Spinal cord (tissue), 9 donors: ENCODE measurements at regions not wholly inside any gene's neighbourhood (a gene's known extent, or its start where the extent isn't known, plus 50 kb on each side); places are given as distances from the start of the nearest gene placed in this dataset.
"Not testable (repeated sequence)": the region's sequence is repeated elsewhere in the genome, so short reads cannot be mapped to it uniquely, and the experiment has no call there.

Experiments
- DNase-seq, 6 donors: peaks; one replicate each; pipeline versions ENCODE4 v3.0.0 to v3.0.0-alpha.2; 2013 to 2015; ENCODE audit warnings: low spot score in 6 of 6, low read depth in 4 of 6
- H3K27ac ChIP-seq: one replicate; pipeline ENCODE4 v1.5.1; 2013; ENCODE audit warnings: low read depth, low read length, control low read depth
- H3K27me3 ChIP-seq: one replicate; pipeline ENCODE4 v1.6.1; 2013; ENCODE audit warnings: low read length; ENCODE audit not compliant: control insufficient read depth, insufficient read depth
- H3K36me3 ChIP-seq: one replicate; pipeline ENCODE4 v1.6.1; 2013; ENCODE audit warnings: low read length; ENCODE audit not compliant: control insufficient read depth, insufficient read depth
- H3K4me1 ChIP-seq: one replicate; pipeline ENCODE4 v1.6.1; 2013; ENCODE audit warnings: low read length; ENCODE audit not compliant: control insufficient read depth, insufficient read depth
- H3K4me3 ChIP-seq: one replicate; pipeline ENCODE4 v1.5.1; 2013; ENCODE audit warnings: low read depth, low read length, control low read depth
- H3K9me3 ChIP-seq: one replicate; pipeline ENCODE4 v1.6.1; 2013; ENCODE audit warnings: low read length; ENCODE audit not compliant: control insufficient read depth, insufficient read depth
- WGBS: methylation state at CpG from one replicate; pipeline ENCODE4 v1.1.5; 2013; ENCODE audit warnings: missing lambda C conversion rate; ENCODE audit not compliant: insufficient coverage; 5-methylcytosine and 5-hydroxymethylcytosine counted together
- donor health status: healthy.

DNA sequence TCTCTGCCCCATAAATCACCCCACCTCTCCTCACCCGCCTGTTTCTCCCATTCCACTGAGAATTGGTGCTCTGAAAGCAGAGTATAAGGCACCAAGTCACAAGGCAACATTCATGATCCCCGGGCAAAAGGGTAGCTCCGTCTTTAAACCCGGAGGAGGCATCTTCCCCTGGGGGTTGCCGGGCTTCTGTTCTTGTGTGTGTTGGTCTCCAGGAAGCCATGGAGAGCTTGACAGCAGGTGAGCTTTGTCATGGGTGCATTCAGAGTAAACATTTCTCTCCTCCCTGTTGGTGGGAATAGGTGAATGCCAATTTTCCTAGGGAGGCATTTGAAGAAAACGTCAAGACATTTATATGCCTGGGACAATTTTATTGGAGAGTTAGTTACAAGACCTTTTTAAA is 275.5 kb upstream of the USP9Y start:
- H3K4me3 ChIP-seq = no peak overlapping the region
- no peaks in the 10 kb centered on the region for H3K9me3 ChIP-seq
- WGBS = no CpG with 5 or more reads among the region's 6 CpGs
- H3K27me3 ChIP-seq = no peaks in the 10 kb centered on the region
- H3K4me1 ChIP-seq = no peaks in the 10 kb centered on the region
- H3K27ac ChIP-seq = no peak overlapping the region
- no peaks in the 10 kb centered on the region for H3K36me3 ChIP-seq
- DNase-seq = no peak

DNA sequence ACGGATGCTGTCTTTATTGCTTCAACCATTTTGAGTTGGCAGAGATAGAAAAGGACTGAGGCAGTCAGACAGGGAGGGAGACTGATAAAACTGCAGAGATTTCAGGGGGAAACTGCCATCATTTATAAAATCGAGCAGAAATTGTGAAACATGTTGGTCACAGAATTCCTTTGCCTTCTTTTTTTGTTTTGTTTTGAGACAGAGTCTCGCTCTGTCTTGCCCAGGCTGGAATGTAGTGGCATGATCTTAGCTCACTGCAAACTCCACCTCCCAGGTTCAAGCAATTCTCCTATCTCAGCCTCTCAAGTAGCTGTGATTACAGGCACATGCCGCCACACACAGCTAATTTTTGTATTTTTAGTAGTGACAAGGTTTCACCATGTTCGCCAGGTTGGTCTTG is 273.7 kb upstream of the USP9Y start:
- no peak for DNase-seq
- no peaks in the 10 kb centered on the region for H3K4me1 ChIP-seq
- H3K27ac ChIP-seq = no peak overlapping the region
- no peaks in the 10 kb centered on the region for H3K27me3 ChIP-seq
- H3K9me3 ChIP-seq = no peaks in the 10 kb centered on the region
- H3K4me3 ChIP-seq = no peak overlapping the region
- no peaks in the 10 kb centered on the region for H3K36me3 ChIP-seq
- no CpG with 5 or more reads among the region's 5 CpGs for WGBS

DNA sequence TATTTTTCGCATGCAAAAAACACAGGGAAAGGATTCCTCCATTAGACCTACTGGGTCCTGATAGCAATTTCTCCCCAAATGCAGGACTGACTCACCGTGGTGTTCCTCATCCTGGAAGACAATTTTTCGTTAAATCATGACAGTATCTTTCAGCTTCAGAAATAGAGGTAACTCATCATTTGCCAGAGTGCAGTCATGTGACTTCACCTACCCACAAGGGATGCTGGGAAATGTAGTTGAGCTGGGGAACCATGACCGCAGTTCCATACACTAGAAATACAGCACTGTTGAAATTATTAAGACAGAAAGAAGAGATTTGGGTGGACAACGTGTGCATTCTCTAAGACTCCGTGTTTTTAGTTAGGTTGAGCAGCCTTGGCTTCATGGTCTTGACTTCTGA is 269.5 kb upstream of the USP9Y start:
- Histone ChIP-seq H3K4me3 (no peak overlapping the region), H3K27ac (no peak overlapping the region), H3K27me3 (no peaks in the 10 kb centered on the region), H3K36me3 (no peaks in the 10 kb centered on the region), H3K9me3 (no peaks in the 10 kb centered on the region), H3K4me1 (no peaks in the 10 kb centered on the region)
- WGBS = no CpG with 5 or more reads among the region's 6 CpGs
- peak in 1 of 6 donors; percentile 3 for DNase-seq

DNA sequence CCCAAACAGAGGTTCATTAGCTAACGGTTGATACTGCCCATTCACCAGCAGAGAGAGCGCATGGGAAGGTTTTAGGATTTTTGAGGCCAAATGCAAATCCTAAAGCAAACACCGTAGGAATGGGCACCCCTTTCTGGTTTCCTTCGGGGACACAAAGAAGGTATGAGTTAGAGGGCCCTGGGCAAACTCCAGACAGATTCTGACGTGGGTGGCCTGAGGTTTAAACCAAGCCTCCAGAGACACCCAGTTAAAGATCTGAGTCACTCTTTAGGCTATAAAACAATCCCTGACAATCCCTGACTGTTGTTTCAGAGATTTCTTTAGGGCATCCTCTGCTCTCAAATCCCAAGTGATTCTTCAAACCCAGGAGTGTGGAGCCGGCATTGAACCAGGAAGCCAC is 262.2 kb upstream of the USP9Y start:
- not testable (repeated sequence) for H3K27me3 ChIP-seq, H3K27ac ChIP-seq, H3K36me3 ChIP-seq, DNase-seq, H3K4me1 ChIP-seq, H3K9me3 ChIP-seq, H3K4me3 ChIP-seq
- WGBS = no CpG with 5 or more reads among the region's 6 CpGs

DNA sequence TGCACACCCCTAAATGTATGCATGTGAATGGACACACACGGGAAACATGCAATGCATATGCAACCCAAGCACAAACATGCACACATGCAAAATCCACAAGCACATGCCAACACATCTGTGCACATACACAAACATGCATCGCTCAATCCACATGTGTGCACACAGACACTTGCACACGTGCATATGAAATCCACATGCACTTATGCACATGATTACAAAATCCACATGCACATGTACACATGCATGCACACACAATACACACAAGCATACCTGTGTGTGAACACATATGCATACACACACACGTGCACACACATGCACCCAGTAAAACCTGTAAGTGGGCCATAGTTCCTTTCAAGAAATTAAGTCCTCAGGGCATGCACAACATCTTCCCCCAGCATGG is 256.8 kb upstream of the USP9Y start:
- Histone ChIP-seq H3K9me3 (no peaks in the 10 kb centered on the region), H3K27me3 (no peaks in the 10 kb centered on the region), H3K4me1 (no peaks in the 10 kb centered on the region), H3K36me3 (no peaks in the 10 kb centered on the region), H3K27ac (no peak overlapping the region), H3K4me3 (no peak overlapping the region)
- no peak for DNase-seq
- WGBS = no CpG with 5 or more reads among the region's 4 CpGs

DNA sequence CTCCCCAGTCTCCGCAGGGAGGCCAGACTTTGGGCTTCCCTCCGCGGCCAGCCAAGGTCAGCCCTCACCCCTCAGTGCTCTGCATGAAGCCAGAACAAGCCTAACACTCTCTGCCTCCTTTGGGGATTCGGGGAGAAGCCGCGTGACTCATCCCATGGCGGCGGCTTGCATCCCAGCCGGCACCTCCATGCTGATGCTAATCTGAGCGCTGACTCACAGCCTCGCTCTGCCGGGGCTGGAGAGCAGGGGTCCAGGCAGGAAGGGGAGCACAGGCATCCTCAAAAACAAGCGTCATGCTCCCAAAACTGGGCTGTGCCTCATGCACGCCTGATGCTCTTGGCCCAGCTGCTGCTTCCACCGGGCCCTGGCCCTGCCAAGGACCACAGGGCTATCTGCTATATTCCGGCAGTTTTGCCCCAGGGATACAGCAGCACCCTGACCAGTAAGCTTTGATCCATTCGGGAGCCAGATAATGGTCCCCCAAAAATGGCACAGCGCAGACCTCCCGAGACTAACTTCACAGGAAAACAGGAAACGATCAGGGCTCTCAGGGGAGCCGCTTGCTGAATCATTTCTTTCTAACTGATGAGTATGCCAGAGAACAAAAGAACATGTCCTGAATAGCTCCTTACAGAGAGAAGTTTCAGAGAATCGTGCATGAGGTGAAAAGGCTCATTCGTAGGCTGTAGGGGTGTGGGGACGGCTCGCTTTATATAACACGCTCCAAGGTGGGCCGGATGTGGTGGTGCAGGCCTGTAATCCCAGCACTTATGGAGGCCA is 254.4 kb upstream of the USP9Y start:
- not testable (repeated sequence) for H3K27me3 ChIP-seq, H3K9me3 ChIP-seq, H3K4me3 ChIP-seq, H3K27ac ChIP-seq, DNase-seq, H3K36me3 ChIP-seq, H3K4me1 ChIP-seq
- WGBS = no CpG with 5 or more reads among the region's 27 CpGs

DNA sequence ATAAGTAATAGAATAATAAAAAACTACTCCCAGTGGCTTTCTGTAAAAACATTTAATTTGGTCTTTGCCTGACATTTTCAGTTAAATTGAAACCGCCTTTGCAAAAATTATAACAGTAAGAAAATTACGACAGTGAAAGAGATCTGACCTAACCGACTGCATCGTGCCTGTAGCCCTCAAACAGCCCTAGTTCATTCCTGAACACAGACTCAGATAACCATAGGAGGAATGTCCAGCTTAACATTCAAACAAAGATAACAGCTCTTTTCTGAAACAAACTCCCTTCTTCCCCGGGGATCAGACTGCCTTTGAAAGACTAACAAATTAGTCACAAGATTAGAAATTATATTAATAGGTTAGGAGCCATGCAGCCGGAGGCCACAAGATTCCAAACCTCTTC is 252.5 kb upstream of the USP9Y start:
- H3K4me1 ChIP-seq, H3K27ac ChIP-seq, H3K36me3 ChIP-seq, DNase-seq, H3K9me3 ChIP-seq, H3K4me3 ChIP-seq, H3K27me3 ChIP-seq: not testable (repeated sequence)
- no CpG with 5 or more reads among the region's 6 CpGs for WGBS

DNA sequence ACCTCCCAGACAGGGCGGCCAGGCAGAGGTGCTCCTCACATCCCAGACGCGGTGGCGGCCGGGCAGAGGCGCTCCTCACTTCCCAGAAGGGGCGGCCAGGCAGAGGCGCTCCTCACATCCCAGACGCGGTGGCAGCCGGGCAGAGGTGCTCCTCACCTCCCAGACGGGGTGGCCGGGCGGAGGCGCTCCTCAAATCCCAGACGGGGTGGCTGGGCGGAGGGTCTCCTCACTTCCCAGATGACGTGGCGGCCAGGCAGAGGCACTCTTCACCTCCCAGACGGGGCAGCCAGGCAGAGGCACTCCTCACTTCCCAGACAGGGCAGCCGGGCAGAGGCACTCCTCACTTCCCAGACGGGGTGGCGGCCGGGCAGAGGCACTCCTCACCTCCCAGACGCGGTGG is 247.7 kb upstream of the USP9Y start:
- H3K27ac ChIP-seq, H3K36me3 ChIP-seq, H3K4me3 ChIP-seq, H3K4me1 ChIP-seq, DNase-seq, H3K27me3 ChIP-seq, H3K9me3 ChIP-seq: not testable (repeated sequence)
- WGBS = no CpG with 5 or more reads among the region's 26 CpGs

DNA sequence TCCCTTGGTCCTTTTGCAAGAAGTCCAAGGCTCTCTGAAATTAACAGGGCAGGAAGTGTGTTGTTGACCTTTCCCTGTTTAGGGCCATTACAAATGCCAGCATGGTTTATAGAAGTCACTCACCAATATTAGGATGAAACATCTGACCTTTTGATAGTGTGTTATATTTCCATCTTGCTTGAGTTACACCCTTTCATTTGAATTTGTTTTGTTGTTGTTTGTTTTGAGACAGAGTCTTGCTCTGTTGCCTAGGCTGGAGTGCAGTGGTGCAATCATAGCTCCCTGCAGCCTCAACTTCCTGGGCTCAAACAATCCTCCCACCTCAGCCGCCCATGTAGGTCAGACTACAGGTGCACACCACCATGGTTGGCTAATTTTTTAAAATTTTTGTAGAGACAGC is 241.1 kb upstream of the USP9Y start:
- no peak overlapping the region for H3K27ac ChIP-seq
- H3K36me3 ChIP-seq = no peaks in the 10 kb centered on the region
- no peaks in the 10 kb centered on the region for H3K4me1 ChIP-seq
- no peak for DNase-seq
- H3K9me3 ChIP-seq = no peaks in the 10 kb centered on the region
- H3K4me3 ChIP-seq = no peak overlapping the region
- no peaks in the 10 kb centered on the region for H3K27me3 ChIP-seq
- WGBS = no CpG with 5 or more reads among the region's 1 CpG

DNA sequence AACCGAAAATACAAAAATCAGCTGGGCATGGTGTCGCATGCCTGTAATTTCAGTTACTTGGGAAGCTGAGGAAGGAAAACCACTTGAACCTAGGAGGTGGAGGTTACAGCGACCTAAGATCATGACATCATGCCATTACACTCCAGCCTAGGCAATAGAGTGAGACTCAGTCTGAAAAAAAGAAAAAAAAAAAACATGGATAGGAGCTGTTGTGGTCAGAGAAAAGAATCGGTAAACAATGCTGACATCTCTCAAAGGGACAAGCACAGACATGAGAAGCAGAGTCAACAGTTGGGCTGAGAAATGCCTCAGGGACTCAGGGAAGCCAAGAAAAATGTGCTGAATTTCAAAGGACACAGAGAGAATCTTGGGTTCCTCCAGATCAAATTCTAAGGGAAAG is 236.9 kb upstream of the USP9Y start:
- H3K4me3 ChIP-seq = no peak overlapping the region
- H3K27me3 ChIP-seq = no peaks in the 10 kb centered on the region
- H3K4me1 ChIP-seq = no peaks in the 10 kb centered on the region
- no CpG with 5 or more reads among the region's 4 CpGs for whole genome bisulfite sequencing
- no peaks in the 10 kb centered on the region for H3K36me3 ChIP-seq
- no peak for DNase-seq
- H3K9me3 ChIP-seq = no peaks in the 10 kb centered on the region
- no peak overlapping the region for H3K27ac ChIP-seq
